HL-60 (cell line): ENCODE measurements at regions not wholly inside any gene's neighbourhood (a gene's known extent, or its start where the extent isn't known, plus 50 kb on each side); places are given as distances from the start of the nearest gene placed in this dataset.

Experiments
- DNase-seq, 2 experiments: peaks; one replicate each; pipeline ENCODE4 v3.0.0-alpha.2; 2010 to 2020; ENCODE audit warnings: low read depth in 1 of 2, low spot score in 1 of 2
- H3K27ac ChIP-seq: fragments of 250-450 bp; sonication (Bioruptor Pico); replicated peaks from 2 replicates; pipeline ENCODE4 v1.5.1; 2020; ENCODE audit warnings: mild to moderate bottlenecking, moderate library complexity
- H3K27me3 ChIP-seq: fragments of 250-450 bp; sonication (Bioruptor Pico); 2 replicates; pipeline ENCODE4 v1.5.1; 2021; ENCODE audit warnings: mild to moderate bottlenecking, moderate library complexity; ENCODE audit not compliant: insufficient read depth, poor library complexity, severe bottlenecking
- H3K4me3 ChIP-seq: replicated peaks from 2 replicates; pipeline ENCODE4 v1.5.1; 2011; ENCODE audit warnings: mild to moderate bottlenecking, control low read depth, low read length; ENCODE audit not compliant: insufficient read depth
- CTCF ChIP-seq: IDR thresholded peaks from one replicate; pipeline ENCODE4 v1.5.1; 2011; ENCODE audit warnings: low read length, control low read depth, inconsistent platforms; ENCODE audit not compliant: insufficient read depth
- GABPA ChIP-seq: IDR thresholded peaks from 2 replicates; pipeline ENCODE4 v1.6.1; 2012; ENCODE audit warnings: low read depth
- POLR2AphosphoS5 ChIP-seq: IDR thresholded peaks from 2 replicates; pipeline ENCODE4 v1.6.1; 2012; ENCODE audit warnings: low read depth
- REST ChIP-seq: IDR thresholded peaks from 2 replicates; pipeline ENCODE4 v1.6.1; 2012; ENCODE audit warnings: low read depth; ENCODE audit not compliant: insufficient replicate concordance
- SPI1 ChIP-seq: IDR thresholded peaks from 2 replicates; pipeline ENCODE4 v1.6.1; 2012; ENCODE audit warnings: low read depth, mild to moderate bottlenecking, borderline replicate concordance

- TF ChIP-seq REST = no peak
- no peak for TF ChIP-seq SPI1
- no peak for TF ChIP-seq CTCF
- no peak for TF ChIP-seq GABPA
- no peak for TF ChIP-seq POLR2AphosphoS5
- no peak for DNase-seq
- H3K27ac ChIP-seq = no peak overlapping the region
- no peak overlapping the region for H3K4me3 ChIP-seq
- H3K27me3 ChIP-seq = no peaks in the 10 kb centered on the region
These were observed 917.9 kb upstream of the AUTS2 start for GRCh38 chr7:68680235-68680872.

GRCh38 chr7:68682910-68683309 is 915.4 kb upstream of the AUTS2 start:
- no peak overlapping the region for H3K27ac ChIP-seq

More at GRCh38 chr7:68682910-68683309, 915.4 kb upstream of the AUTS2 start:
- H3K4me3 ChIP-seq = no peak overlapping the region
- TF ChIP-seq SPI1 = no peak
- TF ChIP-seq POLR2AphosphoS5 = no peak
- no peak for TF ChIP-seq REST
- TF ChIP-seq CTCF = no peak
- TF ChIP-seq GABPA = no peak
- no peaks in the 10 kb centered on the region for H3K27me3 ChIP-seq
- DNase-seq = no peak
